Kidney epithelial cell (primary cell): ENCODE measurements at regions not wholly inside any gene's neighbourhood (a gene's known extent, or its start where the extent isn't known, plus 50 kb on each side); places are given as distances from the start of the nearest gene placed in this dataset.

Experiments used
- DNase-seq: peaks from one replicate; pipeline ENCODE4 v3.0.0-alpha.2; 2010; ENCODE audit warnings: low read depth
- H3K27me3 ChIP-seq: 2 replicates; pipeline ENCODE4 v1.6.0; 2011; ENCODE audit warnings: low read length; ENCODE audit not compliant: control insufficient read depth, insufficient read depth
- H3K36me3 ChIP-seq: 2 replicates; pipeline ENCODE4 v1.5.1; 2011; ENCODE audit warnings: low read length; ENCODE audit not compliant: control insufficient read depth, insufficient read depth
- H3K4me3 ChIP-seq: 2 replicates; pipeline ENCODE4 v1.5.1; 2011; ENCODE audit warnings: low read depth, mild to moderate bottlenecking, control low read depth, low read length
- TF ChIP-seq, protein P1 (sequence below): IDR thresholded peaks from 2 replicates; pipeline ENCODE4 v1.5.1; 2011; ENCODE audit warnings: mild to moderate bottlenecking, moderate library complexity, low read length, control low read depth, inconsistent platforms; ENCODE audit not compliant: insufficient read depth, poor library complexity, severe bottlenecking

DNA sequence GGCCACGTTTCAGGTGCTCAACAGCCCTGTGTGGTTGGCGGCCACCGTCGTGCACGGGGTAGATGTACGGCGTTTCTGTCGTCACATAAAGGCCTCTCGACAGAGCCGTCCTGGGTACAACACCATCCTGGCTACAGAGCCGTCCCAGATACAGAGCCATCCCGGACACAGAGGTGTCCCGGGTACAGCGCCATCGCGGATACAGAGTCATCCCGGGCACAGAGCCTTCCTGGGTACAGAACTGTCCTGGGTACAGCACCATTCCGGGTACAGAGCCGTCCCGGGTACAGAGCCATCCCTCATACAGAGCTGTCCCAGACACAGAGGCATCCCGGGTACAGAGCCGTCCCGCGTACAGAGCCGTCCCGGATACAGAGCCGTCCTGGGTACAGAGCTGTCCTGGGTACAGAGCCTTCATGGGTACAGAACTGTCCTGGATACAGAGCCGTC, 222.7 kb upstream of the SOX1 start:
- TF ChIP-seq, protein P1, sequence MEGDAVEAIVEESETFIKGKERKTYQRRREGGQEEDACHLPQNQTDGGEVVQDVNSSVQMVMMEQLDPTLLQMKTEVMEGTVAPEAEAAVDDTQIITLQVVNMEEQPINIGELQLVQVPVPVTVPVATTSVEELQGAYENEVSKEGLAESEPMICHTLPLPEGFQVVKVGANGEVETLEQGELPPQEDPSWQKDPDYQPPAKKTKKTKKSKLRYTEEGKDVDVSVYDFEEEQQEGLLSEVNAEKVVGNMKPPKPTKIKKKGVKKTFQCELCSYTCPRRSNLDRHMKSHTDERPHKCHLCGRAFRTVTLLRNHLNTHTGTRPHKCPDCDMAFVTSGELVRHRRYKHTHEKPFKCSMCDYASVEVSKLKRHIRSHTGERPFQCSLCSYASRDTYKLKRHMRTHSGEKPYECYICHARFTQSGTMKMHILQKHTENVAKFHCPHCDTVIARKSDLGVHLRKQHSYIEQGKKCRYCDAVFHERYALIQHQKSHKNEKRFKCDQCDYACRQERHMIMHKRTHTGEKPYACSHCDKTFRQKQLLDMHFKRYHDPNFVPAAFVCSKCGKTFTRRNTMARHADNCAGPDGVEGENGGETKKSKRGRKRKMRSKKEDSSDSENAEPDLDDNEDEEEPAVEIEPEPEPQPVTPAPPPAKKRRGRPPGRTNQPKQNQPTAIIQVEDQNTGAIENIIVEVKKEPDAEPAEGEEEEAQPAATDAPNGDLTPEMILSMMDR: no peak
- DNase-seq: no peak
- H3K27me3 ChIP-seq: peaks cover 2% of the 10 kb centered on the region
- no peak overlapping the region for H3K4me3 ChIP-seq
- H3K36me3 ChIP-seq: no peaks in the 10 kb centered on the region

DNA sequence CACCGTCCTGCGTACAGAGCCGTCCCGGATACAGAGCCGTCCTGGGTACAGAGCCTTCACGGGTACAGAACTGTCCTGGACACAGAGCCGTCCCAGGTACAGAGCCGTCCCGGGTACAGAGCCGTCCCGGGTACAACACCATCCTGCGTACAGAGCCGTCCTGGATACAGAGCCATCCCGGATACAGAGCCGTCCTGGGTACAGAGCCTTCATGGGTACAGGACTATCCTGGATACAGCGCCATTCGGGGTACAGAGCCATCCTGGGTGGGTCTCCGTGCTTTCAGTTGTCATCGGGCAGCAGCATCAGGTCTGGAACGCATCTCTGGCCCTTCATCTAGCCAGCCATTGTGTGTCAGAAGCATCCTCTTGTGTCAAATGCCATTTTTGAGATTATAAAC, 222.3 kb upstream of the SOX1 start:
- H3K36me3 ChIP-seq: no peaks in the 10 kb centered on the region
- H3K4me3 ChIP-seq: no peak overlapping the region
- H3K27me3 ChIP-seq: peaks cover 2% of the 10 kb centered on the region
- DNase-seq: no peak
- TF ChIP-seq, protein P1: no peak

DNA sequence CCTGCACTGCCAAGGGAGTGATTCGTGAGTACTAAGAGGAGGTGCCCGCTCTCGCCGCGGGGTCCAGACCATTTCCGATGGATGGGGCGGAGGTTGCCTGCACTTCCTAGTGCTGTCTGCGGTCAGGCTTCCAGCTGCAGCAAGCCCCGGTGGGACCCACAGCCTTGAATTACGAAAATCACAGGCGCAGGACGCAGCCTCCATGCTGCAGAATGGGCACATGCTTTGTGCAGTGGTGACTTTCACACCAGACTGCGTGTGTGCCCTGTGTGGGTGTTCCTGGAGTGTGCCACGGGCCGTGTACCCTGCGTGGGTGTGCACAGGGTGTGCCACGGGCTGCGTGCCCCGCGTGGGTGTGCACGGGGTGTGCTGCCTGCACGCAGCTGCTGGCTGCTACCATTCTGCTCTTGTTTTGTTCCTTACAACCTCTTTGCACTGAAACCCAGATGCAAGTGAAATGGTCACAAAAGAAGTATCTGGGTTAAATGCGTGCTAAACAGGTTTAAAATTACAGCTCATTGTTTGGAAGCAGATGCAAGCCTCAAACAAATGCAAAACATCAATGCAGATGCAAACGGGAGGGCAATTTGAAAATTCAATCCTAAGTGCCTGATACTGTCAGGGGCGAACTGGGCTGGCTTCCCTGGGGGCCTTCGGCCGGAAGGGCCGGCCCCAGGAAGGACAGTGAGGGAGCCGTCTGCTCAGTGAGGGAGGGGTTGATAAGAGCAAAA, 221.2 kb upstream of the SOX1 start:
- peaks cover 2% of the 10 kb centered on the region for H3K27me3 ChIP-seq
- no peak for DNase-seq
- TF ChIP-seq, protein P1: no peak
- no peaks in the 10 kb centered on the region for H3K36me3 ChIP-seq
- no peak overlapping the region for H3K4me3 ChIP-seq

DNA sequence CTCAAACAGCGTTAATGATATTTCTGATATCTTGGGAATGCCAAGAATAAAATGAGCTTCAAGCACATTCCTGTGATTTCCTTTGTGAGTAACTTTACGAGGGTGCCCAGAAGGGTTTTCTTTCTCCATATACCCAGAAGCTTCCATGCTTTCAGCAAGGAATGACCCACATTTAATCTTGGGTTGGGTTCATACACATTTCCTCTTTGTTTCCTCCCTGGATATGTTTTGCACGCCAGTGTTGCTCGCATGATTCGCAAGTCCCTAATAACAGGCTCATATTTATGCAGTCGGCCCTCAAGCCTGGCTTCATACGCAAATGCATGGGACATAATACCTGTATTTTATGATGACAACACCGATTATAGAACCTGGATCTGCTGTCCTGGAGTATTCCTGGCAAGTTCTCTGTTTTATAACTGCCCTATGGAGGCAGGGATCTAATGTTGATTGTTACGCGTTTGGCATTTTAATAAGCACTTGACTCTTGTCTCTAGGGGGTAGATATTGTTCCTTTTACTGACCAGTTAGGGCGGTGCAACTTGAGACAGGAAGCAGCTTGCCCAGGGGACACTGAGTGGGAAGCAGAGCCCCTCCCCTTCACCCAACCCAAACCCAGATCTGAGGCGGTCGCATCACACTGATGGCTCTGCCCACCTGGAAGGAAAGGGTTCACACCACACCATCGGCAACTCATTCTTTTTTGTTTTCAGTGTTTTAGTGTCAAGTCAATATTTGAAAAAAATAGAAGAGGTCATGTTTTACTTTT, 220.4 kb upstream of the SOX1 start:
- TF ChIP-seq, protein P1: no peak
- peaks cover 2% of the 10 kb centered on the region for H3K27me3 ChIP-seq
- no peaks in the 10 kb centered on the region for H3K36me3 ChIP-seq
- no peak for DNase-seq
- H3K4me3 ChIP-seq: no peak overlapping the region

DNA sequence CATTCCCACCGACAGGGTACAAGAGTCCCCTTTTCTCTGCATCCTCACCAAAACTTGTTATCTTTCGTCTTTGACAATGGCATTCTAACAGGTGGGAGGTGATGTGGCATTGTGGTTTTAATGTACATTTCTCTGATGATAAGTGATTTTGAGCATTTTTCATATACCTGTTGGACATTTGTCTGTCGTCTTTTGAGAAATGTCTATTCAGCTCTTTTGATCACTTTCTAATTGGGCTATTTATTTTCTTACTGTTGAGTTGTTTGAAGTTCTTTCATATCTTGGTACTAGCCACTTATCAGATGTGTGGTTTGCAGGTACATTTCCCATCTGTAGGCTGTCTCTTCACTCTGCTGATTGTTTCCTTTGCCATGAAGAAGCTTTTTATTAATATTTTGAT, 219.0 kb upstream of the SOX1 start:
- H3K4me3 ChIP-seq: no peak overlapping the region
- TF ChIP-seq, protein P1: no peak
- no peak for DNase-seq
- peaks cover 2% of the 10 kb centered on the region for H3K27me3 ChIP-seq
- no peaks in the 10 kb centered on the region for H3K36me3 ChIP-seq
